ENCODE measurements at regions not wholly inside any gene's neighbourhood (a gene's known extent, or its start where the extent isn't known, plus 50 kb on each side); places are given as distances from the start of the nearest gene placed in this dataset.

DNA sequence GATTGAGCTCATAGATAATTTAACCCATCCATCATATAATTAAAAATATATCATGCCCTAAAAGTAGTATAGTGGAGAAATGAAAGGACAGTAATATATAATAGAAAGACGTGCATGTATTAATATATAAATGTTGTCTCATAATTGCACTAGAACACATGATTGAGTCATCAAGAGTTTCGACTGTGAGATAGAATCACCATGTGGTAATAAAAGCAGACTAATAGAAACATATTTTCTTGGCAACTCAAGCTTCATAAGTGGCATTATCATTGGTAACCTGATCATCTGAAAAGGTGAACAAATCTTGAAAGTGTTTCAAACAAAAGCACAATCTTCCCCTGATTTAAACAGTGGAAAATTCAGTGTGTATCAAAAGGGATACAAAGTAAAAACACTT, 188.8 kb downstream of the CYRIA start:
- peak; percentile 93 for DNase-seq (ENCODE audit: low read depth)
- H3K27me3 ChIP-seq (ENCODE audit: control insufficient read depth, insufficient read depth, low read length), result no peaks in the 10 kb centered on the region
- no peak for FAIRE-seq
- no peaks in the 10 kb centered on the region for H3K36me3 ChIP-seq (ENCODE audit: control insufficient read depth, insufficient read depth, low read length)
- H3K4me3 ChIP-seq (ENCODE audit: low read depth, low read length), result no peak overlapping the region
- TF ChIP-seq, protein P1, sequence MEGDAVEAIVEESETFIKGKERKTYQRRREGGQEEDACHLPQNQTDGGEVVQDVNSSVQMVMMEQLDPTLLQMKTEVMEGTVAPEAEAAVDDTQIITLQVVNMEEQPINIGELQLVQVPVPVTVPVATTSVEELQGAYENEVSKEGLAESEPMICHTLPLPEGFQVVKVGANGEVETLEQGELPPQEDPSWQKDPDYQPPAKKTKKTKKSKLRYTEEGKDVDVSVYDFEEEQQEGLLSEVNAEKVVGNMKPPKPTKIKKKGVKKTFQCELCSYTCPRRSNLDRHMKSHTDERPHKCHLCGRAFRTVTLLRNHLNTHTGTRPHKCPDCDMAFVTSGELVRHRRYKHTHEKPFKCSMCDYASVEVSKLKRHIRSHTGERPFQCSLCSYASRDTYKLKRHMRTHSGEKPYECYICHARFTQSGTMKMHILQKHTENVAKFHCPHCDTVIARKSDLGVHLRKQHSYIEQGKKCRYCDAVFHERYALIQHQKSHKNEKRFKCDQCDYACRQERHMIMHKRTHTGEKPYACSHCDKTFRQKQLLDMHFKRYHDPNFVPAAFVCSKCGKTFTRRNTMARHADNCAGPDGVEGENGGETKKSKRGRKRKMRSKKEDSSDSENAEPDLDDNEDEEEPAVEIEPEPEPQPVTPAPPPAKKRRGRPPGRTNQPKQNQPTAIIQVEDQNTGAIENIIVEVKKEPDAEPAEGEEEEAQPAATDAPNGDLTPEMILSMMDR (IDR thresholded peaks at IDR 0.05; ENCODE audit: insufficient read depth, low read length, severe bottlenecking), result no peak

GRCh38 chr2:16475986-16476567, 189.6 kb downstream of the CYRIA start:
- no peaks in the 10 kb centered on the region for H3K27me3 ChIP-seq (ENCODE audit: control insufficient read depth, insufficient read depth, low read length)
- TF ChIP-seq, protein P1 (IDR thresholded peaks at IDR 0.05; ENCODE audit: insufficient read depth, low read length, severe bottlenecking), result no peak
- no peak overlapping the region for H3K4me3 ChIP-seq (ENCODE audit: low read depth, low read length)
- FAIRE-seq (peak; percentile 95), DNase-seq (ENCODE audit: low read depth) (no peak)
- no peaks in the 10 kb centered on the region for H3K36me3 ChIP-seq (ENCODE audit: control insufficient read depth, insufficient read depth, low read length)

GRCh38 chr2:16475586-16475985, 190.0 kb downstream of the CYRIA start:
- TF ChIP-seq, protein P1 (IDR thresholded peaks at IDR 0.05; ENCODE audit: insufficient read depth, low read length, severe bottlenecking), result no peak
- Histone ChIP-seq H3K4me3 (ENCODE audit: low read depth, low read length) (no peak overlapping the region), H3K27me3 (ENCODE audit: control insufficient read depth, insufficient read depth, low read length) (no peaks in the 10 kb centered on the region), H3K36me3 (ENCODE audit: control insufficient read depth, insufficient read depth, low read length) (no peaks in the 10 kb centered on the region)
- DNase-seq (ENCODE audit: low read depth) (peak; percentile 97), FAIRE-seq (peak; percentile 98)

DNA sequence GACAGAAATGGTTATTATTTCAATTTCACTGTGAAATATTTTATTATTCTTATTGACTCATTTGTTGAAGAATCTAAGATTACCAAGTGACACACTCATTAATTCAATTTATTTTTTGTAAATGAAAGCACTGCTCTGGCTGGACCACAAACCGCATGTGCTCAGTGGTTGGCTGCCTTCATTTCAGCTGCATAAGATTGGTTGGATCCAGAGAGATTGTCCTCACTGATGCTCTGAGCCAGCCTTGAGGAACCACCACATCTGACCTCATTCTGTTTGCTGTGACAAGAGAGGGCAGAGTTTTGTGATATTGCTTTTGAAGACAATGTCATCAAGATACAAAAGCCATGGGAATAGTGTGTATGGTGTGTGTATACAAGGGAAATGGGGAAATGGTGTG, 192.1 kb downstream of the CYRIA start:
- TF ChIP-seq, protein P1 (IDR thresholded peaks at IDR 0.05; ENCODE audit: insufficient read depth, low read length, severe bottlenecking), result no peak
- FAIRE-seq, result no peak
- H3K36me3 ChIP-seq (ENCODE audit: control insufficient read depth, insufficient read depth, low read length), result no peaks in the 10 kb centered on the region

GRCh38 chr2:16470936-16471490, 194.6 kb downstream of the CYRIA start:
- no peaks in the 10 kb centered on the region for H3K27me3 ChIP-seq (ENCODE audit: control insufficient read depth, insufficient read depth, low read length)
- no peak overlapping the region for H3K4me3 ChIP-seq (ENCODE audit: low read depth, low read length)
- TF ChIP-seq, protein P1 (IDR thresholded peaks at IDR 0.05; ENCODE audit: insufficient read depth, low read length, severe bottlenecking), result no peak
- no peak for FAIRE-seq
- DNase-seq (ENCODE audit: low read depth), result no peak
- no peaks in the 10 kb centered on the region for H3K36me3 ChIP-seq (ENCODE audit: control insufficient read depth, insufficient read depth, low read length)

More for the DNA sequence above, 192.1 kb downstream of the CYRIA start:
- Histone ChIP-seq H3K4me3 (ENCODE audit: low read depth, low read length) (no peak overlapping the region), H3K27me3 (ENCODE audit: control insufficient read depth, insufficient read depth, low read length) (no peaks in the 10 kb centered on the region)
- no peak for DNase-seq (ENCODE audit: low read depth)

GRCh38 chr2:16466821-16467151, 198.8 kb downstream of the CYRIA start:
- no peaks in the 10 kb centered on the region for H3K36me3 ChIP-seq (ENCODE audit: control insufficient read depth, insufficient read depth, low read length)
- TF ChIP-seq, protein P1 (IDR thresholded peaks at IDR 0.05; ENCODE audit: insufficient read depth, low read length, severe bottlenecking), result no peak
- no peak for FAIRE-seq
- H3K4me3 ChIP-seq (ENCODE audit: low read depth, low read length), result no peak overlapping the region
- no peak for DNase-seq (ENCODE audit: low read depth)
- H3K27me3 ChIP-seq (ENCODE audit: control insufficient read depth, insufficient read depth, low read length), result no peaks in the 10 kb centered on the region
